Stimulated activated CD8-positive, alpha-beta memory T cell treated with anti-CD3 and anti-CD28 coated beads, Interleukin-7, amount 100 ng/mL, for 48 hours (primary cell): ENCODE measurements at regions not wholly inside any gene's neighbourhood (a gene's known extent, or its start where the extent isn't known, plus 50 kb on each side); places are given as distances from the start of the nearest gene placed in this dataset.

Experiments used
- DNase-seq, 2 donors: peaks; one replicate each; pipeline ENCODE4 v3.0.0-alpha.2; 2020; ENCODE audit warnings: low read depth in 1 of 2; ENCODE audit errors: extremely low read depth in 1 of 2

- no peak for DNase-seq
Measured at GRCh38 chr6:119627908-119628669, 278.5 kb upstream of the MAN1A1 start.

- DNase-seq: no peak
Measured at GRCh38 chr6:119626884-119627619, 277.5 kb upstream of the MAN1A1 start.

GRCh38 chr6:119620846-119621555 lies 271.4 kb upstream of the MAN1A1 start:
- DNase-seq: no peak

DNA sequence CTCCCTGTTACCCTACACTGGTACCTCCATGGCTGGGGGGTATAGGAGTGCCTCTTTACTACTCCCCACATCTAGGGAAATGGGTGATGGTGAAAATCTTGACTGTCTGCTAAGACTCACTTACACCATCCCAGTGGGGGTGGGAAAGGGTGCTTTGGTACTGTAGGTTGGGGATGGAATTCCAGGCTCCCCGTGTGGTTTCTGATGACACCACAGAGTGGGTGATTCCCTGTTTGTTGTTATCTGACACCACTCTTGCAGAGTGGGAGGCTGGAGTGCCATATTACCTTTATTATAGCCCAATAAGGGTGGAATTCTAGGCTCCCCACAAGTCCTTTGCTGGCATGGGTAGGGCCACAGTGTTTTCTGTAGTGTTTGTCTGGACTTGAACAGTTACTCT lies 264.6 kb upstream of the MAN1A1 start:
- no peak for DNase-seq

DNA sequence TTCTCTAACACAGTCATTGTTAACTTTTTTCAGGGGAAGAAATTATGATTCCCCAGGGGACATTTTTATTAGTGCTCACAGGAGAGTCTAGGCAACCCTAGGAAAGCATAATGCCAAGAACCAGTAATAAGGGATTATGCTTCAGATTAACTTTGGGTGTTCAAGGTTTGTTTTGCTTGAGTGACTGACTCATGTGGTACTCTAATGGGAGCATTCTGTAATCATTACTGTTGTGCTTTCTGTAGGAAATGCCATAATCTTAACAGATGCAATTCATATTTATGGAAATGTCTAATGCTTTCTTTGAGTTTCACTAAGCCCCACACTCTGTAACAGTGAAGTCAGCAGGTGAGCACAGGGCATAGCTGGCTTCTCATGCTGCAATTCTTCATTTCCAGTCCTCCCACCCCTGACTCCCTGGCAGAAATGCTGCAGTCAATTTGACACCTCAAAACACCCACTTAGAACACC lies 263.4 kb upstream of the MAN1A1 start:
- no peak for DNase-seq

GRCh38 chr6:119612176-119612891 lies 262.8 kb upstream of the MAN1A1 start:
- no peak for DNase-seq

DNA sequence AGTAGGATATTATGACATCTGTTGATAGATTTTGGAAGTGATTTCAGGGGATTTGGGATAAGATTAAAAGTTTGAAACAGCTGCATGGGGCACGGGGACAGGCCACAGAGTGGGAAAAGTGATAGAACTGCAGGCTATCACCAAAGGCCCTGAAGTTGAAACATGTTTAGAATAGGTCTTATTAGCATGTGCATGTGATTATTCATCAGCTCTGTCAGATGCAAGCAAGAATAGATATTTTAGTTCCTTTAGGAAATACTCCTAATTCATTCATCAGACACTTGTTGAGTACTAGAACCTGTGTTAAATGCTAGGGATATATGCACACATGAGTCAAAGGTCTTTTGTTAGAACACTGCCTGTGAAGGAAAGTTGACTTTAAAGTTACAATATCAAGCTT lies 261.2 kb upstream of the MAN1A1 start:
- no peak for DNase-seq

DNA sequence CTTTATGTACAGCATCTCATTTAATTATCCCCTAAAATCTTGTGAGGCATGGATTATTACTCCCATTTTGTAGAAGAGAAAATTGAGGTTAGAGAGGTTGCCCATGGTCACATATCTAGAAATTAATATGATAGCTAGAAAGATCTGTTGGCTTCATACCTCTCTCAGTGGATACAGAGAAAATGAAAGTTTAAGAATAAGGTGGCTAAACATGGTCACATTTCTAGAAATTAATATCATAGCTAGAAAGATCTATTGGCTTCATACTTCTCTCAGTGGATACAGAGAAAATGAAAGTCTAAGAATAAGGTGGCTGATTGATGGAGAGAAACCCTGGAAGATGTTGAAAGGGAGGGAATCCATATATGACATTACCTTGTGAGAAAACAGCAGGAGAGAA lies 260.7 kb upstream of the MAN1A1 start:
- no peak for DNase-seq

DNA sequence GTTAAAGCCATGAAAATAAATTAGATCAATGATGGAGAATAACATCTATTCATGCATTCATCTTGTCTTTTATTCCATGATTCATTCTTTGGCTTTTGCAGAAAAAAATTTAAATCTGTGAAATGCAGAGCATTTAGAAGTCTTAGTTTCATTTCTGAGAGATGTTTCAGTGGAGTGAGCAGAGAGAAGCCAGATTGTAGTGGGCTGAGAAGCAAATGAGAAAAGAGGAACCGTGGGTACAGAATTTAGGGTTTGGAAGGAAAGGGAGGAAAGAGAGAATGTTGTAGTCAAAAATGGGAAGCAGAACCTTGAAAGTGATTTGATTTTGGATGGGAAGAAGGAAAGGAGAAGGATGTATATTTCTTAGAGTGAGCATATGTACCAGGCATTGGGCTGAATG lies 260.3 kb upstream of the MAN1A1 start:
- no peak for DNase-seq

GRCh38 chr6:119608994-119609393 lies 259.4 kb upstream of the MAN1A1 start:
- DNase-seq: no peak

GRCh38 chr6:119604124-119604523 lies 254.6 kb upstream of the MAN1A1 start:
- DNase-seq: no peak

DNA sequence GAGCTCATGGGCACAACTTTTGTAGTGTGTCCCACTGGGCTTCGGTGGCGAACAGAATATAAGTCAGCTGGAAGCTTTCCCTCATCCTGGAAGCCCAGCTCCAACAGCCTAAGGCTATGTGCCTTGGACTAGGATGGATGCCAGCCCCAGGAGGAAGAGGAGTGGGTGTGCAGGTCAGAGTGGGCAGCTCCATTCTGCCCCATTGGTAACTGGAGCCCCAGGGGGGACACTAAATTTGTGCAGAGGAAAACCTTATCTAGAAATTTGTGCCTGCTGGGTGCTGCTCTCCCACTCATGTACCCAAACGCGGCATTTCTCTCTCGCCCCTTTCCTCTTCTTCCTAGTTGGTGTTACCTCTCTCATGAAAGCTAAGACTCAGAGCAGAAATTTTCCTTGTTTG lies 253.9 kb upstream of the MAN1A1 start:
- DNase-seq: no peak

DNA sequence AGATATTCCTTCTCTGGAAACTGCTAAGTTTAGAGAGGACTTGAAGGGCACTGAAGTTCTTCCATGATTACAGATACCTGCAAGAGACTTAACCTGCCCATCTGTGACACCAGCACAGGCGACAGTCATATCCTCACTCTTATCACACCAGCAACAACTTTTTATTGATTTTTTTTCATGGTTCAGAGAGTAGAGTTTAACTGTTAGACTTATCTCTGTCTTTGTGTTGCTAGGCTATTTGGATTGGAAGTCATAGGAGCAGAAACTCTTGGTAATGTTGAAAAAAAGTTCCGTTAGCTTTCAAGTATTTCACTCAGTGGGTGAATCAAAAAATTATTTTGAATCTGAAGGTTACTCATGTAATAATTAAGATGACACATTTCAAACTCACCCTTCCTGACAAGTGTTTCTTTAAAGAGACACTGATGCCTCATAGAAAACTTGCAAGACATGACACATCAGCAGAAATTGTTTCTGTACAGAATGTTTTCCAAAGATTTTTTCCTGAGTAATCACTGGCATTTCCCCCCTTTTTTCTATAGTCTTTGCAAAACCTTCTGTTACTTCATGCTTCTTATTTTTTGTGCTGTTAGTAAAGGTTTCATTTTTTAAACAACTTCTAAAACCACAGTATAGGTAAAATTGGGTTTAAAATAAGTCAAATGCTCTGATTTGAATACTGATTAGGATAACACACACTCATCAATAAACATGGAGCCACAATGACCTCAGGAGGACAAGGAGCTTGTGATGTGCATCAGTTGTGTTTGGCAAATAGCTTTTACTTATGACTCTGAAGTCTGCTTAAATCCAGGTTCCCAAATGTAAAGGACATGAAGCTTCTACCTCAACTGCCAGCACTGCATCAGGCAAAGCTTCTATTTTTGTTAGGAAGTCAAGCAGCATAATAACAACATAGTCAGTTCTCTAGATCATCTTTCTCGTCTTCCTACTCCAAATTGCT lies 252.9 kb upstream of the MAN1A1 start:
- DNase-seq: no peak

DNA sequence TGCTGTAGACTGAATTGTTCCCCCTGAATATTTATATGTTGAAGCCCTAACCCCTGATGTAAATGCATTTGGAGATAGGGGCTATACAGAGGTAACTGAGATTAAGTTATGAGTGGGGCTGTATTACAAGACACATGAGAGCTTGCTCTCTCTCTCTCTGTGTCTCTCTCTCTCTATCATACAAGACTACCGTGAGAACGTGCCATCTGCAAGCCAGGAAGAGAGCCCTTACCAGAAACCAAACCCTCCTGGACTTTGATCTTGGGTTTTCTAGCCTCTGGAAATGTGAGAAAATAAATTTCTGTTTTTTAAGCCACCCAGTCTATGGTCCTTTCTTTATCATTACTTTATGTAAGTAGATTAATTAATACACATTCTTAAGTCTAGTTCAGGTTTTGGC lies 249.3 kb upstream of the MAN1A1 start:
- no peak for DNase-seq

DNA sequence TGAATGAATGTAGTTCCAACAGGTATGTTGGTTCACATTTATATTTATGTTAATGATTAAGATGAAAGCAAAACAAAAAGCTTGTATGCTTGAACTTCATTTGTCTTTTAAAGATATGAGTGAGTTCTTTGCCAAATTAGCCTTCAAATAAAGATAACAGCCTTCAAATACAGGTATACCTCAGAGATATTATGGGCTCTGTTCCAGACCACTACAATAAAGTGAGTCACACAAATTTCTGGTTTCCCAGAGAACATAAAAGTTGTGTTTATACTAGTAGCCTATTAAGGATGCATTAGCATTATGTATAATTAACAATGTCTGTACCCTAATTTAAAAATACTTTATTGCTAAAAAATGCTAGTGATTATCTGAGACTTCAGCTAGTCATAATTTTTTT lies 245.3 kb upstream of the MAN1A1 start:
- no peak for DNase-seq

DNA sequence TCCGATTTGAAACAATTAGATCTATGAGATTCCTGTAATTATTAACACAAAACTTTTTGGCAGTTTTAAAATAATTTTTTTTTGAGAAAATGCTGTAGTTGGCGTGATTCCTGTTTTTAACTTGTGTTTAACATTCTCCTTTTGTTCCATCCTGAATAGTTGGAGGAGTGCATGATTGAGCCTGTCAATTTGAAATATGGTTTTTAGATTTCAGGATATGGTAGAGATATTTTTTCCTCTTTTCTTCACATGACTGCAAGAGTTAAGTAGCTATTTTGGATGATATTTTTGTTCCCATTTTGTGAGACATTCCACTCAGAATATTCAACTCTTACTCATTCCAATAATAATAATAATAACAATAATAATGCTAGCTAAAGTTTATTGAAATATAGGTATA lies 241.7 kb upstream of the MAN1A1 start:
- no peak for DNase-seq

DNA sequence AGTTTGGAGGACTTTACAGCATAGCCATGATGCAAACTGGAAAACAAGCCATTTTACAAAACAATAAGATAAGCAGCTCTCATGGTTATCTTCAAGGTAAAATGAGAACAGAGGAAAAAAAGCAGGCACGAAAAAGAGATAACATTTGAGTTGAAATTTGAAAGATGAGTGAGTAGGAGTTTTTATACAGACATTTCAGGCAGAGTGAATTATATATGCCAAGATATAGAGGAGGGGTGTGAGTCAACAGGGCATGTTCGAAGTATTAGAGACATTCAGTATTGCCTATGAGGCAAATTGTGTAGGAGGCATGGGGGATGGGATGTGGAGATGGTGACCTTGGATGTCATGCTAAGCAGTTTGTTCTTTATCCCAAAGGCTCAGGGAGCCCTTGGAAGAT lies 240.5 kb upstream of the MAN1A1 start:
- DNase-seq: no peak

DNA sequence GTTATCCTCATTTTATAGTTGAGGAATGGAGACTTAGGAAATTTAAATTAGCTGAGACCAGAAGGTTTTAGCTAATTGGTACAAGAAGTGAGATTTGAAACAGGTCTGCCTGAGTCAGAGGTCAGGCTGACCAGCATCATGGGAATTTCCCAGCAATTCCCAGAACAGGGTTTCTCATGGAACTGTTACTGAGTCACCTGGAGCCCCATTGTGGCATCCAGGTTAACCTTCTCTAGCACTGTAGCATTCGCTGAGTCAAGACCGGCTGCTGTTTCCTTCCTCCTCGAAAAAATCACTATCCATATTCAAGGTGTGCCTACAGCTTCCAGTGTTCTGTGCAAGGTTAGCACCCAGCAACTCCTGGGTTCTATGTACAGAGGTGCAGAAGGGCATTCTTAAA lies 238.0 kb upstream of the MAN1A1 start:
- no peak for DNase-seq

DNA sequence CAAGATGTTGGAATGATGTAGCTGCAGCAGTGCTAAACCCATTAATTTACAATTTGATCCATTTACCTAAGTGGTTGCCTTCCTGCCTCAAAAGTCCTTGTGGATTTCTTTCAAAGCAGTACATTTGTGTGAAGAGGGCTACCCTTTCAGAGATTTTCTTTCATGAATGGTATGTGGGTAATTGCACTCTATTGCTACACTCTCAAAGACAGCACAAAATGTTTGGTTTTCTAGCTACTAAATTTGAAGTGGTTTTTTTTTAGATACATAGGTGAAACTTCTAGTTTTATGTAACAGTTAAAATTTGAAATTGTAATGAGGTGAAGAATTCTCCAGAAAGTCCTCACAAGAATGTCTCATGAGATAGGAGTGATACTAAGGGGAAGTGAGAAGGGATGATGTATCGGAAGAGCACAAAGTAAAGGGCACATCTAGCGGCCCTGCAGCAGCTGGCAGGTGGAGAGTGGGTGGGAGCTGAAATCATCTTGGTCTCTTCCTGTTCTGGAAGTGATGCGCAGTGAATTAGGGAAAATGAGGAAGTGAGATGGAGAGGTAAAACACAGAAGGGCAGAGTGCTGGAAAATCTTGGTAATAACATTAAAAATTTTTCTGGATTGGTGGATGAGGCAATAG lies 236.8 kb upstream of the MAN1A1 start:
- DNase-seq: no peak

GRCh38 chr6:119584088-119584487 lies 234.5 kb upstream of the MAN1A1 start:
- DNase-seq: no peak
